GM12891 (cell line): ENCODE measurements at regions not wholly inside any gene's neighbourhood (a gene's known extent, or its start where the extent isn't known, plus 50 kb on each side); places are given as distances from the start of the nearest gene placed in this dataset.

Experiments
- DNase-seq: peaks from one replicate; pipeline ENCODE4 v3.0.0; 2011; ENCODE audit warnings: low spot score; ENCODE audit not compliant: insufficient read length
- FAIRE-seq: peaks from 2 replicates; lab custom pipeline; 2011; peaks lifted over from hg19 to GRCh38; lab: Jason Lieb, UNC
- PAX5 ChIP-seq: IDR thresholded peaks from 2 replicates; pipeline ENCODE4 v1.6.1; 2011; ENCODE audit warnings: low read length, moderate library complexity, mild to moderate bottlenecking; ENCODE audit not compliant: insufficient read depth, severe bottlenecking
- POLR2A ChIP-seq: IDR thresholded peaks from 2 replicates; pipeline ENCODE4 v1.6.1; 2011; ENCODE audit warnings: low read depth, low read length, control low read depth
- POLR2AphosphoS5 ChIP-seq: IDR thresholded peaks from 2 replicates; pipeline ENCODE4 v1.6.1; 2011; ENCODE audit warnings: low read depth, low read length, control low read depth
- POU2F2 ChIP-seq: IDR thresholded peaks from 2 replicates; pipeline ENCODE4 v1.6.1; 2011; ENCODE audit warnings: low read depth, mild to moderate bottlenecking, control low read depth, low read length, moderate library complexity
- SPI1 ChIP-seq: IDR thresholded peaks from 2 replicates; pipeline ENCODE4 v1.6.1; 2011; ENCODE audit warnings: low read depth, low read length, control low read depth
- TAF1 ChIP-seq: IDR thresholded peaks from 2 replicates; pipeline ENCODE4 v1.6.1; 2011; ENCODE audit warnings: low read depth, low read length, control low read depth

GRCh38 chr18:32884543-32884942, 111.7 kb upstream of the KLHL14 start:
- no peak for DNase-seq
- FAIRE-seq: no peak
- TF ChIP-seq SPI1 (peak; percentile 46; the same call in 1 of the 2 replicates), POU2F2 (no peak)

GRCh38 chr18:32881009-32881408, 108.2 kb upstream of the KLHL14 start:
- TF ChIP-seq POLR2AphosphoS5: no peak
- TF ChIP-seq PAX5: no peak
- TF ChIP-seq SPI1: no peak
- TF ChIP-seq POU2F2: no peak

DNA sequence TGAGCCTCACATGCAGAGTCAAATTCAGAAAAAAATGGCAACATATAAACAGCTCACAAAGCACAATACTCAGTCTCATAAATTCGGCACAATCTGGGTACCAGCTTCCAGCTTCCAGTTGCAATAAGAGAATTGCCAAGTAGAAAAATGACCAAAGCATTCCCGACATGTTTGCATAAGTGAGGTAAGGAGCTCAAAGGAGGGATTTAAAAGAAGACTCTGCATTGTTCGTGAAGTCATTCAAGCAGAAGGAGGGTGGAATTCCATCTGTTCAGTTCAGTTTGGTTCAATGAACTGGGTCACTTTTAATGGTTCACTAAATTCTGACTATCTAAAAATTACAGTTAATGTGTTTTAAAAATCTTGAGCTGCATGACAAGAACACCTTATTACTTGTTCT, 106.7 kb upstream of the KLHL14 start:
- no peak for FAIRE-seq
- DNase-seq: no peak
- TF ChIP-seq POU2F2 (no peak), PAX5 (no peak), TAF1 (no peak), POLR2A (no peak), SPI1 (no peak), POLR2AphosphoS5 (no peak)

More at GRCh38 chr18:32881009-32881408, 108.2 kb upstream of the KLHL14 start:
- DNase-seq (no peak), FAIRE-seq (no peak)

GRCh38 chr18:32878436-32878835, 105.6 kb upstream of the KLHL14 start:
- DNase-seq (no peak), FAIRE-seq (no peak)
- no peak for TF ChIP-seq TAF1
- no peak for TF ChIP-seq POLR2A
- TF ChIP-seq SPI1: no peak
- TF ChIP-seq POLR2AphosphoS5: no peak
- no peak for TF ChIP-seq POU2F2
- no peak for TF ChIP-seq PAX5

- FAIRE-seq (no peak), DNase-seq (no peak)
- TF ChIP-seq SPI1: no peak
- TF ChIP-seq TAF1: no peak
- TF ChIP-seq PAX5: no peak
- no peak for TF ChIP-seq POU2F2
- TF ChIP-seq POLR2A: no peak
- no peak for TF ChIP-seq POLR2AphosphoS5
Observed at GRCh38 chr18:32877371-32877770, 104.5 kb upstream of the KLHL14 start.

GRCh38 chr18:32875625-32876024, 102.8 kb upstream of the KLHL14 start:
- FAIRE-seq (no peak), DNase-seq (no peak)
- TF ChIP-seq PAX5 (no peak), TAF1 (no peak), SPI1 (no peak), POU2F2 (no peak), POLR2A (no peak), POLR2AphosphoS5 (no peak)

DNA sequence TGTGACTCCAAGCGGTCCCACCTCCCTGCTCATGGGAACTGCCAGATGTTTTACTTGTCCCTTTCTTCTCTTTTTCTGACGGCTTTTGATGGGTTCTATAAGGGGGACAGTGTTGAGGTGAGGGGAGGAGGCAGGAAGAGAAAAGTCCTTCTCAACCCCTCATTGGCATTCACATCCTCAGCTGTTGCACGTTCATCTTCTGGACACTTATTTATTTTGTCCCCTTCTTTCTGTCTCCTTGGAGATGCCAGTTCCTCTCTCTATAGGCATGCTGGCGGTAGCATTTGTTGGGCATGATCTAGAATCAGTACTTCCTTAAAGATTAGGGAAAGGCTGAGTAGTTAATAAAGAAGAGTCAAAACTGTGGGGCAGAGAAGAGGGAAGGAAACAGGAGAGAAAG, 99.0 kb upstream of the KLHL14 start:
- TF ChIP-seq POU2F2 (no peak), SPI1 (no peak), TAF1 (no peak), POLR2AphosphoS5 (no peak), PAX5 (no peak), POLR2A (no peak)
- FAIRE-seq (no peak), DNase-seq (no peak)

GRCh38 chr18:32870611-32871010, 97.8 kb upstream of the KLHL14 start:
- no peak for FAIRE-seq
- no peak for DNase-seq
- TF ChIP-seq POU2F2 (no peak), PAX5 (no peak), POLR2AphosphoS5 (no peak)

DNA sequence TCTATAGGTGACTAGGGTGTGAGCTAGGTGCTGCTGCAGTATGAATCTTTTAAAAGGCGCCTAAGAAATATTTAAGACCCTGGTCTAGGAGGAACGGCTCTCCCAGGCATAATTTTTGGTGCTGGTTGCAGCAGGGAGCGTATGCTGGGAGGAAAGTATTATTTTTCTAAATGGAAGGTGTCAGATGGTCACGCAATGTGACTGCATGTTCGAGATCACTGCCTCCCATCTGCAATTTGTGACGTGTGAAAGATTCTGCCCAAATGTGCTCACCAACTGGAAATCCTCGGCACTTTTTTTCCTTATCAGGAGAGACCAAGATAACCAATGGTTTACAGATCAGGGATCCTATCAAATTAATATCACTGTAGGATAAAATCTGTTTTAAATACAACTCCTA, 95.6 kb upstream of the KLHL14 start:
- TF ChIP-seq PAX5 (no peak), TAF1 (no peak), POLR2A (no peak)
- FAIRE-seq: no peak
- no peak for DNase-seq

DNA sequence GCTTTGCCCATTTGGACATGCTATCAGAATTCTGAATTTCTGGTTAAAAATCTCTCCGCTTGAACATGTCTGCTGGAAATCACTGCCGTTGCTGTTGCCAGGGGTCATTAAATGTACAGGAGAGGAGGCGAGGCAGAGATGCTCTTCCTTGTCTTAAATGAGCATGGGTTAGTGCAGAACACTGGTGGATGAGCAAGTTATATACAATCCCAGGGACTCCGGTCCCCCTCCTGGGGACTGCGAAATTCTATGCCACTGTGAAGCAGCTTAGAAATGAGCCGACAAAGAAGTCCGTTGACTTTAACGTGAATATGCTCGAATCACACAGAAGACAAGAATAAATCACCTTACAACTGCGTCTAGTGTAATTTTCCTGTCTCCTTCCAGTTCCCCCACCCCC, 95.1 kb upstream of the KLHL14 start:
- DNase-seq (no peak), FAIRE-seq (peak; percentile 57)
- TF ChIP-seq SPI1 (no peak), POLR2A (no peak), TAF1 (no peak), PAX5 (no peak)
